ENCODE measurements at regions not wholly inside any gene's neighbourhood (a gene's known extent, or its start where the extent isn't known, plus 50 kb on each side); places are given as distances from the start of the nearest gene placed in this dataset.
"Not testable (repeated sequence)": the region's sequence is repeated elsewhere in the genome, so short reads cannot be mapped to it uniquely, and the experiment has no call there.

- Mint-ChIP-seq H3K9me3 (no peaks in the 10 kb centered on the region), H3K4me3 (no peak overlapping the region), H3K27ac (no peak overlapping the region), H3K36me3 (ENCODE audit: insufficient read depth in 2 of 2) (no peaks in the 10 kb centered on the region), H3K27me3 (ENCODE audit: low read depth) (no peaks in the 10 kb centered on the region), H3K4me1 (ENCODE audit: low read depth) (no peaks in the 10 kb centered on the region)
- ATAC-seq (replicated peaks in 1 of 2), result no peak
- peak in 1 of 2 donors; percentile 0 for DNase-seq
Measured at GRCh38 chr15:20294651-20295237, 246.9 kb downstream of the GOLGA6L6 start.

DNA sequence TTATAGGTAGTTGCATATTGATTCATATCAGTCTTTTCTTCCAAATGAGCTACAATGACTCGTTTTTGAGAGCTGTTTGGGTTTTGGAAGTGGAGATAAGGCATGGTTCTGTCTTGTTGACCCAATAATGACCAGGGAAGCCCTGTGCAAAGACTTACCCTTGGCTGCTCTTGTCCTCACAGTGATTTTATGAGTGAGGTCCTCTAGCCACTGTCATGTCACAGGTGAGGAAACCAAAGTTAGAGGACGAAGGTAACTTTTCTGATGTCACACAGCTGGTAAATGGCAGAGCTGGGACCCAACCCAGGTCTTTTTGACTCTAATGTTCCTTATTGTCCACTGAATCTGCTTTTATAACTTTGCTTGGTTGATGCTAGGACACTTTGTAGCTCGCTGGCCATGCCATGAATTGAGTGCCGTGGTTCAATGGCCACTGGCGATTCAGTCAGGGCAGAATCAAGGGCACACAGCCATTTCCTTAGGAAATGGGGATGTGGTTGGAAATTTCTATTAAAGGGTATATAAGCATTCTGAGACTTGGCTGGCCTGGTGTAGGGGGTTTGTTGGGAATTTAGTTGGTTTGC is 249.1 kb downstream of the GOLGA6L6 start:
- not testable (repeated sequence) for H3K4me3 Mint-ChIP-seq; ATAC-seq (replicated peaks in 1 of 2); H3K36me3 Mint-ChIP-seq (ENCODE audit: insufficient read depth in 2 of 2); H3K9me3 Mint-ChIP-seq; H3K4me1 Mint-ChIP-seq (ENCODE audit: low read depth); H3K27me3 Mint-ChIP-seq (ENCODE audit: low read depth); H3K27ac Mint-ChIP-seq
- peak in 1 of 2 donors; percentile 0 for DNase-seq

DNA sequence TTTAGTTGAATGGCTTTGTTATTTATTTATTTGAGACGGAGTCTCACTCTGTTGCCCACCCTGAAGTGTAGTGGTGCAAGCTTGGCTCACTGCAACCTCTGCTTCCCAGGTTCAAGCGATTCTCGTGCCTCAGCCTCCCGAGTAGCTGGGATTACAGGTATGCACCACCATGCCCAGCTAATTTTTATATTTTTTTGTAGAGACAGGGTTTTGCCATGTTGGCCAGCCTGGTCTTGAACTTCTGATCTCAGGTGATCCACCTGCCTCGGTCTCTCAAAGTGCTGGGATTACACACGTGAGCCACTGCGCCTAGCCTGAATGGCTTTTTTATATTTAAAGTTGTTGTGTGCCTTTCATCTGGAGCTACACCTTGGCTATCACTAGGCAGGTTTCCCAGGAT is 250.0 kb downstream of the GOLGA6L6 start:
- not testable (repeated sequence) for H3K4me3 Mint-ChIP-seq; ATAC-seq (replicated peaks in 1 of 2); H3K36me3 Mint-ChIP-seq (ENCODE audit: insufficient read depth in 2 of 2); H3K9me3 Mint-ChIP-seq; H3K27me3 Mint-ChIP-seq (ENCODE audit: low read depth); H3K27ac Mint-ChIP-seq; H3K4me1 Mint-ChIP-seq (ENCODE audit: low read depth); DNase-seq

DNA sequence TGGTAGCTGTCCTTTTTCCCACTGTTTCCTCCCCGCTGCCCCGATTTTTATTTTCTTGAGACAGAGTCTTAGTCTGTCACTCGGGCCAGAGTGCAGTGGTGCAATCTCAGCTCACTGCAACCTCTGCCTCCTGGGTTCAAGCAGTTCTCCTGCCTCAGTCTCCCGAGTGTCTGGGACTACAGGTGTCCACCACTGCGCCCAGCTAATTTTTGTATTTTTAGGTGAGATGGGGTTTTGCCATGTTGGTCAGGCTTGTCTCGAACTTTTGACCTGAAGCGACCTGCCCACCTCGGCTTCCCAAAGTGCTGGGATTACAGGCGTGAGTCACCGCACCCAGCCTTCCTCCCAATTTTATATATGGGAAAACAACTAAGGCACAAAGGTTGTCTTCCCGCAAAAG is 251.0 kb downstream of the GOLGA6L6 start:
- H3K4me1 Mint-ChIP-seq (ENCODE audit: low read depth); H3K27me3 Mint-ChIP-seq (ENCODE audit: low read depth); H3K9me3 Mint-ChIP-seq; ATAC-seq (replicated peaks in 1 of 2); DNase-seq; H3K27ac Mint-ChIP-seq; H3K4me3 Mint-ChIP-seq; H3K36me3 Mint-ChIP-seq (ENCODE audit: insufficient read depth in 2 of 2): not testable (repeated sequence)

DNA sequence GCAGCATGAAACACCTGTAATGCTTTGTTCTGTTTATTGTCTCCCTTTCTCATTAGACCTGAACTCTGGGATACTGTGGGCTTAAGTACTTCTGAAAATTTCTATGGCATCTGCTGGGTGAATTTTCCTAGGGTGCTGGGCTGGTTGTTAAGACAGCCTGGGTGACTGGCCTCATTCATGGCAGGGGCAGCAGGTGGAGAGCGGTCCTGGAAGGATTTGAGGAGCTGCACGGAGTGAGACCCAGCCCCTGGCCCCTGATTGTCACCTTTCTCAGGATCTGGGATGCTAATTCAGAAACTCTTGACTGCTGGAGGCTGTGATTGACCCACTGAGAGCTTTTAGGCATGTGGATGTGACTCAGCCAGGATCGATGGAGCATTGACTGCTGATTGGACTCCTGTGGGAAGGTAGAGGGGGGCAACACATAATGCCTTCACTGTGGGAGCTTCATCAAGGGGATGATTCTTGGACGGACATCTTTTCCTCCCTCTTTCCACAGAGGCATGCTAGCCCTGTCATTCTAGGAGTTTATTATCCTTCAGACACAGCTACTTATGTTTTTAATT is 252.0 kb downstream of the GOLGA6L6 start:
- H3K4me3 Mint-ChIP-seq, result not testable (repeated sequence)

GRCh38 chr15:20288800-20289537 is 252.6 kb downstream of the GOLGA6L6 start:
- H3K36me3 Mint-ChIP-seq (ENCODE audit: insufficient read depth in 2 of 2); ATAC-seq (replicated peaks in 1 of 2); H3K27ac Mint-ChIP-seq; H3K9me3 Mint-ChIP-seq; H3K4me3 Mint-ChIP-seq; H3K27me3 Mint-ChIP-seq (ENCODE audit: low read depth); DNase-seq; H3K4me1 Mint-ChIP-seq (ENCODE audit: low read depth): not testable (repeated sequence)

More for the DNA sequence above, 252.0 kb downstream of the GOLGA6L6 start:
- not testable (repeated sequence) for H3K4me1 Mint-ChIP-seq (ENCODE audit: low read depth); DNase-seq; H3K27ac Mint-ChIP-seq; H3K27me3 Mint-ChIP-seq (ENCODE audit: low read depth); ATAC-seq (replicated peaks in 1 of 2); H3K9me3 Mint-ChIP-seq; H3K36me3 Mint-ChIP-seq (ENCODE audit: insufficient read depth in 2 of 2)

DNA sequence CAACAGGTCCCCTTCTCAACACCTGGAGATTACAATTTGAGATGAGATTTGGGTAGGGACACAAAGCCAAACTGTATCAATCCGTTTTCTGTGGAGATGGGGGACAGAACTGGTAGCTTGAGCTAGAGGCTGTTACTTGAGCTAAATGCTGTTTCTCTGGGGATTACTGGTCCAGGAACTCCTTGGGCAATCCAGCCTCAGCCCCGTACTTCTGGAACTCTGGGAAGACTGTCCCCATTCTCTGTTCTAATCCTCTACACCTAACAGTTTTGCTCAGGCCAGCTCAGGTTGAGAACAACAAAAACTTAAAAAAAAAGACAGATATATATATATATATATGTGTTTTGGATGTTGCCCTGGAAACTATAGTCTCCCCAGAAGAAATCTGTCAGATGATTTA is 255.0 kb downstream of the GOLGA6L6 start:
- H3K27ac Mint-ChIP-seq; H3K9me3 Mint-ChIP-seq; H3K4me1 Mint-ChIP-seq (ENCODE audit: low read depth); H3K36me3 Mint-ChIP-seq (ENCODE audit: insufficient read depth in 2 of 2); ATAC-seq (replicated peaks in 1 of 2); H3K4me3 Mint-ChIP-seq; H3K27me3 Mint-ChIP-seq (ENCODE audit: low read depth); DNase-seq: not testable (repeated sequence)

GRCh38 chr15:20285696-20286300 is 255.8 kb downstream of the GOLGA6L6 start:
- not testable (repeated sequence) for ATAC-seq (replicated peaks in 1 of 2); H3K4me1 Mint-ChIP-seq (ENCODE audit: low read depth)

DNA sequence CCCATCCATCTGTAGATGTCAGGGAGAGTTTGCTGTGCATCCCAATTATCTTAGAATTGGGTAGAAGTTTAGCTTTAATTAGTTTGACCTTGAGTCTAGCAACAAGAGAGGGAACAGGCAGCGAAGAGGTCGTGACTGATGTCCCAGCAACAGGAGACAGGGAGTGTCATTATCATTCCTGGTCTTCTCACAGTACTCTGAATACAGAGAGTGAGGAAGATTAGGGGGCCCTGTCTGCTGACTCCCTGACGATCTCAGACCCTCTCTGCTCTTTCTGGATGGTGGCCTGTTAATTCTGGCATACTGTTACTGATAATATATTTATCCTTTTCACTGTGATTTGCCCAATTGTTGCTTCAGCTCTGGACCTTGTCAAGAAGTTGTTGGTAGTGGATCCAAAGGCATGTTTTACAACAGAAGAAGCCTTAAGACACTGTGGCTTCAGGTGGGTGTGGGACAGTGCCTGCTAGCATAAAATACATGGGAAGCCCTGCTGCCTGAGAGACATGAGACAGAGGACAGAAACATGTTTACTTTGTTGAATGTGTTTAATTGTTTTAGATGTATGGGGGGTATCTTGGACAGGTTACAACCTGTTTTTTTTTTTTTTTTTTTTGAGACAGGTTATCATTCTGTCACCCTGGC is 256.6 kb downstream of the GOLGA6L6 start:
- H3K9me3 Mint-ChIP-seq; ATAC-seq (replicated peaks in 1 of 2); H3K27ac Mint-ChIP-seq; H3K36me3 Mint-ChIP-seq (ENCODE audit: insufficient read depth in 2 of 2); DNase-seq; H3K4me3 Mint-ChIP-seq; H3K27me3 Mint-ChIP-seq (ENCODE audit: low read depth); H3K4me1 Mint-ChIP-seq (ENCODE audit: low read depth): not testable (repeated sequence)

More at GRCh38 chr15:20285696-20286300, 255.8 kb downstream of the GOLGA6L6 start:
- not testable (repeated sequence) for H3K4me3 Mint-ChIP-seq; H3K27ac Mint-ChIP-seq; H3K9me3 Mint-ChIP-seq; DNase-seq; H3K36me3 Mint-ChIP-seq (ENCODE audit: insufficient read depth in 2 of 2); H3K27me3 Mint-ChIP-seq (ENCODE audit: low read depth)

- ATAC-seq (replicated peaks in 1 of 2); H3K36me3 Mint-ChIP-seq (ENCODE audit: insufficient read depth in 2 of 2); H3K4me1 Mint-ChIP-seq (ENCODE audit: low read depth); H3K9me3 Mint-ChIP-seq; DNase-seq; H3K27me3 Mint-ChIP-seq (ENCODE audit: low read depth); H3K27ac Mint-ChIP-seq; H3K4me3 Mint-ChIP-seq: not testable (repeated sequence)
Measured at GRCh38 chr15:20283651-20284050, 257.9 kb downstream of the GOLGA6L6 start.

DNA sequence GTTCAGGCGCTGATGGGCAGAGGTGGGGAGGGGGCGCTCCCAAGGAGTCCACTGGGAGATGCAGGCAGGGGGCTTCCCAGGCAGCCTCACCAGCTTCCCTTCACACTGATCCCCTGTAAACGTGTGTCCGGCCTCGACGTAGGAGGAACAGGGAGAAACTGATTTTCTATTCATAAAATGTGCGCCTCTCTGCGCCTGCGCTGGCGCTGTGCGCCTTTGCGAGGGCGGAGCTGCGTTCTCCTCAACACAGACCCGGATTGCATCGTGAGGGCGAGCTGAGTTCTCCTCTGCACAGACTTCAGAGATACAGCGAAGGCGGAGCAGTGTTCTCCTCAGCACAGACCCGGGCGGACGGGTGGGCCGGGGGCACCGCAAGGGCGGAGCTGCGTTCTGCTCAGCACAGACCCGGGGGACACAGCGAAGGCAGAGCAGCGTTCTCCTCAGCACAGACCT is 259.1 kb downstream of the GOLGA6L6 start:
- DNase-seq; ATAC-seq (replicated peaks in 1 of 2); H3K9me3 Mint-ChIP-seq; H3K4me3 Mint-ChIP-seq; H3K27ac Mint-ChIP-seq; H3K4me1 Mint-ChIP-seq (ENCODE audit: low read depth); H3K36me3 Mint-ChIP-seq (ENCODE audit: insufficient read depth in 2 of 2); H3K27me3 Mint-ChIP-seq (ENCODE audit: low read depth): not testable (repeated sequence)

DNA sequence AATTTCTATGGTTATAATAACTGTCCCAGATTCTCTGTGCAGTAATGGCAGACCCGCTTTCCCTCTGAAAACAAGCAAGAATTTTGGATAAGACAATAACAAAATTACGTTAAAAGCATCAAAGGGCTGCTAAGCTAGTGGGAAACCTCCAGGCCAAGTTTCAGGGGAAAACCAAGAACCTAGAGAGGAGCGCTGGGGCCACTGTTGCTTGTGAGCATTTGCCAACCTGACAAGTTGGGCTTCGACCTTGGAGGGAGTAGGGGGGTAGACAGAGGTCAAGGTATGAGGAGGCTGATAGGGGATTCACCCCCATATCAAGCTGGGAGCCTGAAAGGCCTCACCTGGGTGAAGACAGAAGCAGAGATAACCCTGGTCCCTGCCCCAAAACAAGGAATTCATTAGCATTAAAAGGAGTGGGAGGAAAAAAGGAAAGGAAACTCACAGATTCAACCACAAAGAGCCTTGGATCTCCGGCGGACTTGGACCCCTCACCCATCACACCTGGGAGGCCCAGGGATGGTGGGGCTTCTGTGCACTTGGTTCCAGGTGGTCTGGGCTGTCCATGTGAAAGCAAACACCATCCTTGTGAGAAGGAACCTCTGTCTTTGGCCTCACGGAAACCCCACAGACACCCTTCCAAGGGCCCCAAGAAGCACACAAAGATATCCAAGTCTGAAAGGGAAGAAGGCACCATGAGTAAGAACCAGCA is 259.9 kb downstream of the GOLGA6L6 start:
- not testable (repeated sequence) for H3K36me3 Mint-ChIP-seq (ENCODE audit: insufficient read depth in 2 of 2); DNase-seq; ATAC-seq (replicated peaks in 1 of 2); H3K4me3 Mint-ChIP-seq; H3K27me3 Mint-ChIP-seq (ENCODE audit: low read depth); H3K27ac Mint-ChIP-seq; H3K9me3 Mint-ChIP-seq; H3K4me1 Mint-ChIP-seq (ENCODE audit: low read depth)

All from activated T-cell treated with anti-CD3 and anti-CD28 coated beads, Interleukin-2, amount 50 U/mL, for 72 hours (primary cell).